ENCODE measurements at regions not wholly inside any gene's neighbourhood (a gene's known extent, or its start where the extent isn't known, plus 50 kb on each side); places are given as distances from the start of the nearest gene placed in this dataset.
"Not testable (repeated sequence)": the region's sequence is repeated elsewhere in the genome, so short reads cannot be mapped to it uniquely, and the experiment has no call there.

GRCh38 chr16:49940464-49941224 lies 84.4 kb upstream of the CNEP1R1 start:
- DNase-seq (ENCODE audit: low read depth in 2 of 2): no peak

GRCh38 chr16:49944221-49944620 lies 80.8 kb upstream of the CNEP1R1 start:
- DNase-seq (ENCODE audit: low read depth in 2 of 2): no peak

GRCh38 chr16:49947907-49948678 lies 76.9 kb upstream of the CNEP1R1 start:
- DNase-seq (ENCODE audit: low read depth in 2 of 2): no peak

GRCh38 chr16:49951574-49952195 lies 73.3 kb upstream of the CNEP1R1 start:
- DNase-seq (ENCODE audit: low read depth in 2 of 2): no peak

- no peak for DNase-seq (ENCODE audit: low read depth in 2 of 2)
Measured at GRCh38 chr16:49952386-49952785, 72.6 kb upstream of the CNEP1R1 start.

- no peak for DNase-seq (ENCODE audit: low read depth in 2 of 2)
Measured at GRCh38 chr16:49953090-49953489, 71.9 kb upstream of the CNEP1R1 start.

GRCh38 chr16:49955858-49956257 lies 69.2 kb upstream of the CNEP1R1 start:
- no peak for DNase-seq (ENCODE audit: low read depth in 2 of 2)

- DNase-seq (ENCODE audit: low read depth in 2 of 2): no peak
Measured at GRCh38 chr16:49956915-49957314, 68.1 kb upstream of the CNEP1R1 start.

GRCh38 chr16:49958448-49958847 lies 66.6 kb upstream of the CNEP1R1 start:
- DNase-seq (ENCODE audit: low read depth in 2 of 2): no peak

GRCh38 chr16:49959552-49960277 lies 65.3 kb upstream of the CNEP1R1 start:
- DNase-seq (ENCODE audit: low read depth in 2 of 2): no peak

- no peak for DNase-seq (ENCODE audit: low read depth in 2 of 2)
Measured at GRCh38 chr16:49961089-49961488, 63.9 kb upstream of the CNEP1R1 start.

- DNase-seq (ENCODE audit: low read depth in 2 of 2): not testable (repeated sequence)
Measured at GRCh38 chr16:49962566-49962965, 62.5 kb upstream of the CNEP1R1 start.

- no peak for DNase-seq (ENCODE audit: low read depth in 2 of 2)
Measured at GRCh38 chr16:49964316-49964715, 60.7 kb upstream of the CNEP1R1 start.

GRCh38 chr16:49964973-49965372 lies 60.1 kb upstream of the CNEP1R1 start:
- no peak for DNase-seq (ENCODE audit: low read depth in 2 of 2)

GRCh38 chr16:49967012-49967559 lies 57.9 kb upstream of the CNEP1R1 start:
- DNase-seq (ENCODE audit: low read depth in 2 of 2): no peak

GRCh38 chr16:49969091-49970030 lies 55.7 kb upstream of the CNEP1R1 start:
- no peak for DNase-seq (ENCODE audit: low read depth in 2 of 2)

GRCh38 chr16:49970797-49971431 lies 54.1 kb upstream of the CNEP1R1 start:
- DNase-seq (ENCODE audit: low read depth in 2 of 2): no peak

GRCh38 chr16:49972280-49972679 lies 52.7 kb upstream of the CNEP1R1 start:
- no peak for DNase-seq (ENCODE audit: low read depth in 2 of 2)

- DNase-seq (ENCODE audit: low read depth in 2 of 2): no peak
Measured at GRCh38 chr16:49972961-49973360, 52.1 kb upstream of the CNEP1R1 start.

Data from activated CD8-positive, alpha-beta memory T cell treated with anti-CD3 and anti-CD28 coated beads for 4 hours (primary cell).